ENCODE measurements at regions not wholly inside any gene's neighbourhood (a gene's known extent, or its start where the extent isn't known, plus 50 kb on each side); places are given as distances from the start of the nearest gene placed in this dataset.

DNA sequence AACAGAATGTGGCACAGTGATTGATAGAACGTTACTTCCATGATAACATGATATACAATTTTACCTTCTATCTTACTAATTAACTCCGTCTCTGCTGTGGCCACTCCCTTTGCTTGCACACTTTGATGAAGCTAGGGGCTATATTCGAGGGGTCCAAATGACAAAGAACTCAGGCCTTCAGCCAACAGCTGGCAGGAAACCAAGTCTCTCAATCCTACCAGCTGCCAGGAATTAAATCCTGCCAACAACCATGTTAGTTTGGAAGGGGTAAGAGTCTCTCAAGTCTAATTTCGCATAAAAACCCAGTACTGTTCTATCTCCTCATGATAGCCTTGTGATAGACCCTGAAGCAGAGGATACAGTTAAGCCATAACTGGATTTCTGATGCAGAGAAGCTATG, 1122.9 kb upstream of the PCDH10 start:
- Mint-ChIP-seq H3K27ac (ENCODE audit: unreplicated experiment) (no peak overlapping the region), H3K27me3 (ENCODE audit: unreplicated experiment) (no peaks in the 10 kb centered on the region), H3K4me1 (ENCODE audit: unreplicated experiment) (no peaks in the 10 kb centered on the region), H3K36me3 (ENCODE audit: unreplicated experiment) (no peaks in the 10 kb centered on the region), H3K4me3 (ENCODE audit: unreplicated experiment) (no peak overlapping the region), H3K9me3 (ENCODE audit: unreplicated experiment) (no peaks in the 10 kb centered on the region)
- DNase-seq (ENCODE audit: extremely low spot score, unreplicated experiment), result no peak
- TF ChIP-seq, protein P1, sequence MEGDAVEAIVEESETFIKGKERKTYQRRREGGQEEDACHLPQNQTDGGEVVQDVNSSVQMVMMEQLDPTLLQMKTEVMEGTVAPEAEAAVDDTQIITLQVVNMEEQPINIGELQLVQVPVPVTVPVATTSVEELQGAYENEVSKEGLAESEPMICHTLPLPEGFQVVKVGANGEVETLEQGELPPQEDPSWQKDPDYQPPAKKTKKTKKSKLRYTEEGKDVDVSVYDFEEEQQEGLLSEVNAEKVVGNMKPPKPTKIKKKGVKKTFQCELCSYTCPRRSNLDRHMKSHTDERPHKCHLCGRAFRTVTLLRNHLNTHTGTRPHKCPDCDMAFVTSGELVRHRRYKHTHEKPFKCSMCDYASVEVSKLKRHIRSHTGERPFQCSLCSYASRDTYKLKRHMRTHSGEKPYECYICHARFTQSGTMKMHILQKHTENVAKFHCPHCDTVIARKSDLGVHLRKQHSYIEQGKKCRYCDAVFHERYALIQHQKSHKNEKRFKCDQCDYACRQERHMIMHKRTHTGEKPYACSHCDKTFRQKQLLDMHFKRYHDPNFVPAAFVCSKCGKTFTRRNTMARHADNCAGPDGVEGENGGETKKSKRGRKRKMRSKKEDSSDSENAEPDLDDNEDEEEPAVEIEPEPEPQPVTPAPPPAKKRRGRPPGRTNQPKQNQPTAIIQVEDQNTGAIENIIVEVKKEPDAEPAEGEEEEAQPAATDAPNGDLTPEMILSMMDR (IDR thresholded peaks at IDR 0.05), result no peak

GRCh38 chr4:132026816-132027215, 1122.3 kb upstream of the PCDH10 start:
- Mint-ChIP-seq H3K4me3 (ENCODE audit: unreplicated experiment) (no peak overlapping the region), H3K4me1 (ENCODE audit: unreplicated experiment) (no peaks in the 10 kb centered on the region), H3K36me3 (ENCODE audit: unreplicated experiment) (no peaks in the 10 kb centered on the region), H3K27ac (ENCODE audit: unreplicated experiment) (no peak overlapping the region), H3K9me3 (ENCODE audit: unreplicated experiment) (no peaks in the 10 kb centered on the region), H3K27me3 (ENCODE audit: unreplicated experiment) (no peaks in the 10 kb centered on the region)
- no peak for DNase-seq (ENCODE audit: extremely low spot score, unreplicated experiment)
- TF ChIP-seq, protein P1 (IDR thresholded peaks at IDR 0.05), result no peak

DNA sequence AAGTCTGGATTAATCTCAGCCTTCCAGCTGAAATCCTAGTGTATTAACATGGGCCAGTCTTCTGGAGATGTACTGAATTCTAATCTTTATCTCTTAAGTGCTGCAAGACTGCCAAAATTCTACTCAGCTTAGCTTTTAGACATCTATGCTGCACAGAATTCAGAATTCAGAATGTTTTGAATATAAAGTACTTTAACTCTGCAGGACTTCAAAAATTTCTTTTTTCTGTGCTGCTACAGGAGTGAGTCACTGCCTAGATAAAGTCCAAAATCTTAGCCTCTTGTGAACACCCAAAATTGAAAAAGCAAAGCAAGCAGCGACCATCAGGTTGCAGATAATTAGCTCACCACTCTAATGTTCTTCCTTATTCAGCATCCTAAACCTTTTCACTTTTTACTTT, 1092.6 kb upstream of the PCDH10 start:
- TF ChIP-seq, protein P1 (IDR thresholded peaks at IDR 0.05), result no peak
- Mint-ChIP-seq H3K4me3 (ENCODE audit: unreplicated experiment) (no peak overlapping the region), H3K9me3 (ENCODE audit: unreplicated experiment) (peaks cover 4% of the 10 kb centered on the region), H3K4me1 (ENCODE audit: unreplicated experiment) (no peaks in the 10 kb centered on the region), H3K27ac (ENCODE audit: unreplicated experiment) (no peak overlapping the region), H3K27me3 (ENCODE audit: unreplicated experiment) (no peaks in the 10 kb centered on the region), H3K36me3 (ENCODE audit: unreplicated experiment) (no peaks in the 10 kb centered on the region)
- DNase-seq (ENCODE audit: extremely low spot score, unreplicated experiment), result no peak

DNA sequence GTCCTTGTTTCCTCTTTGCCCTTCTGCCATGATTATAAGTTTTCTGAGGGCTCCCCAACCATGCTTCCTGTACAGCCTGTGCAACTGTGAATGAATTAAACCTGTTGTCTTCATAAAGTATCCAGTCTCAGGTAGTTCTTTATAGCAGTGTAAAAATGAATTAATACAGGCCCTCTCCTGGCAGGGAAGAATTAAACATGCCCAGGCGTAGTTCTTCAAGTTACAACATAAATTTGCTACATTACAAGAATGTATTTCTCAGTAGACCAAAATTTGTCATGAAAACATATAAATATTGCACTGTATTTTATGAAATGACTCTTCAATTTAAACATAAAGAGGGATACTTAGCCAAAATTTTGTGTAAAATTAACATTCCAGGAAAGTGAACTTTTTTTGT, 1089.9 kb upstream of the PCDH10 start:
- peaks cover 4% of the 10 kb centered on the region for H3K9me3 Mint-ChIP-seq (ENCODE audit: unreplicated experiment)
- TF ChIP-seq, protein P1 (IDR thresholded peaks at IDR 0.05), result no peak
- no peaks in the 10 kb centered on the region for H3K36me3 Mint-ChIP-seq (ENCODE audit: unreplicated experiment)
- H3K4me1 Mint-ChIP-seq (ENCODE audit: unreplicated experiment), result no peaks in the 10 kb centered on the region
- H3K27me3 Mint-ChIP-seq (ENCODE audit: unreplicated experiment), result no peaks in the 10 kb centered on the region
- no peak overlapping the region for H3K4me3 Mint-ChIP-seq (ENCODE audit: unreplicated experiment)
- no peak overlapping the region for H3K27ac Mint-ChIP-seq (ENCODE audit: unreplicated experiment)
- no peak for DNase-seq (ENCODE audit: extremely low spot score, unreplicated experiment)

DNA sequence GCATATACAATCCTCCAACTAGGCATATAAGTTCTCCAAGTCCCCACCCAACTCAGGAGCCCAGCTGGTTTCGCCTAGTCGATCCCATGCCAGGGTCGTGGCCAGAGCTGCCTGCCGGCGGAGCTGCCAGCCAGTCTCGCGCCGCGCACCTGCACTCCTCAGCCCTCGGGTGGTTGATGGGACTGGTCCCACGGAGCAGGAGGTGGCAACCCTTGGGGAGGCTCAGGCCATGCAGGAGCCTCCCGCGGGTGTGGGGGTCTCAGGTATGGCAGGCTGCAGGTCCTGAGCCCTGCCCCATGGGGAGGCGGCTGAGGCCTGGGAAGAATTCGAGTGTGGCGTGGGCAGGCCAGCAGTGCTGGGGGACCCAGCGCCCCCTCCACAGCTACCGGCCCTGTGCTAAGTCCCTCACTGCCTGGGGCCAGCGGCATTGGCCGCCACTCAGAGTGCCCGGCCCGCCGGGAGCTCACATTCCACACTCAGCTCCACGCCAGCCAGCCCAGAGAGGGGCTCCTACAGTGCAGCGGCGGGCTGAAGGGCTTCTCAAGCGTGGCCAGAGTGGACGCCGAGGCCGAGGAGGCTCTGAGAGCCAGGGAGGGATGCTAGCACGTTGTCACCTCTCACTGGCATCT, 1086.4 kb upstream of the PCDH10 start:
- H3K27ac Mint-ChIP-seq (ENCODE audit: unreplicated experiment), result no peak overlapping the region
- no peaks in the 10 kb centered on the region for H3K36me3 Mint-ChIP-seq (ENCODE audit: unreplicated experiment)
- no peaks in the 10 kb centered on the region for H3K27me3 Mint-ChIP-seq (ENCODE audit: unreplicated experiment)
- H3K4me3 Mint-ChIP-seq (ENCODE audit: unreplicated experiment), result no peak overlapping the region
- H3K4me1 Mint-ChIP-seq (ENCODE audit: unreplicated experiment), result no peaks in the 10 kb centered on the region
- no peak for DNase-seq (ENCODE audit: extremely low spot score, unreplicated experiment)
- H3K9me3 Mint-ChIP-seq (ENCODE audit: unreplicated experiment), result peaks cover 4% of the 10 kb centered on the region
- TF ChIP-seq, protein P1 (IDR thresholded peaks at IDR 0.05), result no peak

All from osteocyte (in vitro differentiated cells).